HG03066 (cell line): ENCODE measurements at regions not wholly inside any gene's neighbourhood (a gene's known extent, or its start where the extent isn't known, plus 50 kb on each side); places are given as distances from the start of the nearest gene placed in this dataset.

Experiments used
- ATAC-seq: cut with Tn5 transposase; IDR thresholded peaks from one replicate; pipeline ENCODE4 v1.9.1; 2021; ENCODE audit warnings: low read depth; ENCODE audit not compliant: unreplicated experiment

DNA sequence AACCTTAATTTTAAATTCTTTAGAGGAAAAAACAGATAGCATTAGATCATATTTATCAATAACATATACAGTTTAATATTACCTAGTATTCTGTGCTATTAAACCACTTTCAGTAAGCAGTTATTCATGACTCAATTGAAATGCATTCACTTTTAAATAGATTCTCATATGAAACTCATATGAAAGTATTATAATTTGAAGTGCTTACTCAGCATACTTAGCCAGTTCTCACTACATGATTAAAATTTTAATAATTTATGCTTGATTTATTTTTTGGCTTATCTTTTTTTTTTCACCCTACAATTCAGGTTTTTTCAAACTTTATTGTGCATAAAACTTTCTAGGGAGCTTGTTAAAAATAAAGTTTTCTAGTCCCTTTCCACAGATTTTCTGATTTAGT lies 694.9 kb upstream of the CDH9 start:
- no peak for ATAC-seq

DNA sequence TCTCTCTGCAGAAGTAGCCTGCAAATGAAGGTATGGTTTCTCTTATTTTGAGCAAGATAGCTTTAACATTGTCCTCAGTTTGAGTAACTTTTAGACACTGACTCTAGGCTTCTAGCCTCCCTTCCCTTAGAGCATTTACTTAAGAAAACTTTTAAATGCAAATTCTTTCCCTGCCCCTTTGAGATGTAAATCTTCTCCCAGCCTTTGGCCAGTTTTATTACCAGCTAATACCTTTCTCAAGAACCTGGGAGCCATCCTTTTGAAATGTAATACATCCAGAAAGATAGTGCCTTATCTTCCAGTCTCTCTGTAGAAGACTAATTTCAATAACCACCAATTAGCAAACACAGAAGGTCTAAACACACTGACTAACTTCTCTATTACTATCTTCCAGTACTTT lies 688.9 kb upstream of the CDH9 start:
- no peak for ATAC-seq

DNA sequence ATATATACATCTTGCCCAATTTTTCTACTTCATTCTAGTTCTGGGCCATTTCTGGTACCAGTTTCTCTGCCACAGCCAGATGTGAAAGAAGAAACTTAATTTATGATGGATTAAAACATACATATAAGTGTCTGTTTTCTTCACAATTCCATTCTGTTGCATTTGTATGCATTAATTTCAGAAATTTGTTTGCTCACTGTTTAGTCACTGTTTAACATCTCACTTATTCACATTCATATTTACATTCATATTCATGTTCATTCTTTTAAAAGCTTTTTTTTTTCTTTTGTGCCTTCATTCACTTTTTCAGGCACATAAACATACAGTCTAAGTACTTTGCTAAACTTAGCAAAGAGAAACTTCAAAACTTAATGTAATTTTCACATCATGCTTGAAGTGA lies 684.0 kb upstream of the CDH9 start:
- no peak for ATAC-seq

DNA sequence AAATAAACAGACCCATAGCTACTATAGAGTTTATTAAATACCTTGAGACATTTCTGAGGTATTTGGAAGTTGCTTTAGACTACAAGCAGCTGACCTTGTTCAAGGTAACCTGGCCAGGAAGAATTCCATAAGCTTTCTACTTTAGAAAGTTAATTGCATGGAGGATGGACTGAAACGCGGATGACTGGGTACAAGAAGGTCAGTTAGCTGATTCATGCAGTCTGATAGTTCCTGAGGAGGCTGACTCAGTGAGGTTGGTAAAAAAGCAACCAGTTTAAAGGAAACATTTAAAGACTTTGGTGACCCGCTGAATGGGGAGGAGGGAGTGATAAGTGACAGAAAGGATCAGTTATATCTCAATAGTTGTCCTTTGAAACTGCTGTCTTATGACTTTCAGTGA lies 670.1 kb upstream of the CDH9 start:
- no peak for ATAC-seq

DNA sequence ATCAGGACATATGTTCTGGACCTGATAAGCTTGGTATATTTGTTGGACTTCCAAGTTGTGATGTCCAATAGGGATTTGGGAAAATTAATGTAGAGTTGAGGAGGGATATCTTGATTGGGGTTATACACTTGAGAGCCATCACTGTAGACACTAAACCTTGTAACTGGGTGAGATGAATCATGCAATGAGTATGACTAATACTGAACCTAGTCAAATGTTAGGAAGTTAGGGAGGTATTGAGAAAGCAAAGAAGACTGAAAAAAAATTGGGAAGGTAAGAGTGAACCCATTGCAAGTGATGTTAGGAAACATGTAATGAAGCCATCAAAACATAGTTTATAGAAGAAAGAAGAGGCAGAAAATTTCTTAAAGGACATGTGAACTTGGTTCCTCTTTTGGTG lies 668.4 kb upstream of the CDH9 start:
- no peak for ATAC-seq

DNA sequence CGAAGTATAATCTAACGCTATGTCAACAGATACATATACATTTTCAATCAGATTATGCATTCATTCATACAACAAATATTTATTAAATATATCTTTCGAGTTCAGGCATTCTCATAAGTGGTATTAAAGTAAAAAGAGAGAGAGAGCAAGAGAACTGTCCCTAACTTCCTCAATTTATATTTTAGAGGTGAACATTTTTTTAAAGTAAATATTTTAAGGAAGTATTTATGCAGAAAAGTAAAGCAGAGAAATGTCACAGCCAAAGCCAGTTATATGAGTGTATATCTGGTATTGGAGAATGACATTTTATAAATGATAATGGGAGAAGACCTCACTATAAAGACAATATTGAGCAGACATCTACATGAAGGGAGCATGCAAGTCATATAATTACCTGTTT lies 667.3 kb upstream of the CDH9 start:
- ATAC-seq = no peak

DNA sequence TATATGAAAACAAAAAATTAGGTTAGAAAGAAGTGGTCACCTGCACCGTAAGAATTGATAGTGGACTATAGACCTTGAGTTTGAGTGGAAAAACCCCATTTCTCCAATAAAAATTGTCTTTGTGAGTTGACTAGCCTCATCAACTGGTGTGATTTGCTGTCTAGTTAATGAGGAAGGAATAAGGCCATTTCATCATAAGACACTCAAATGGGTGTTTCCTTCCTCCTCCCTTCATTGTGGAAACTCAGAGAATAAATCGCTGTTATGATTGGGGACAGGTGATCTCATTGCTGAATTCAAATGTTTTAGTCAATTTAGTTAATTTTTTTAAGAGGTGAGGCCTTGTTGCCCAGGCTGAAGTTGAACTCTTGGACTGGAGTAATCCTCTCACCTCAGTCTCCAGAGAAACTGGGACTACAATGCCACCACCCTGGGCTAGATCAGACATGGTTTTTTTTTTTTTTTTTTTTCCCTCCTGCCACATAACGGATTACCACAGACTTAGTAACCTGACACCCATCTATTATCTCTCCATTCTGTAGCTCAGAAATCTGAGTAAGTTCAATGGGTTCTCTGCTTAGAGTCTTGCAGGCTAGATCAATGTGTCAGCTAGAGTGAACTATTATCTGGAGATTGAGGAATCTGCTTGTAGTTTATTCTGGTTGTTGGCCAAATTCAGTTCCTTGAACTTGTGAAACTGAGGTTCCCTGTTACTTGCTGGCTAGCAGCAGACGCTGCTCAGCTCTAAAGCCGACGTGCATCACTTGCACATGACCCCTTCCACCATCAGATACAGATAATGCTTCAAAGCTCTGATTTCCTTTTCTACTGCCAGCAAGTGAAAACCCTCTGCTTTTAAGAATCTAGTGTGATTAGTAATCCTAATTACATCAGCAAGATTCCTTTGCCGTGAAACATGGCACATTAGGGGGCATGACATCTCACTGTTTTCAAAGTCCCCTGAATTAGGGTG lies 663.8 kb upstream of the CDH9 start:
- no peak for ATAC-seq

DNA sequence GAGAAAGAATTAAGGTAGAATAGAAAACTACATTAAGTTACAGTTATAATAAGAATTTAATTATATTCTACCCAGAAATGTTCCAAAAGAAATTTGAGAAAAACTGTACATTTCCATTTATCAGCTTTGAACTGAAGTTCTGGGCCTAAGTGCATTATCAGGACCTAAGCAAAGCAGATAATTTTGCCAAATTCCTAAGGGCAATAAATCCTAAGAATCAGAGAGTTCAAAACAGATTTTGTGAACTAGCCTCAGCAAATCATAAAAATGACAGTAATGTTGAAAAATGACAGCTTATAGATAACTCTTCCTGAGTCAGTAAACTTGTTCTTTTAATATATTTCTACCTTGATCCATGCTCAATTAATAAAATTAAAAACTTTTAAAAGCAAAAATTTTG lies 662.1 kb upstream of the CDH9 start:
- no peak for ATAC-seq

DNA sequence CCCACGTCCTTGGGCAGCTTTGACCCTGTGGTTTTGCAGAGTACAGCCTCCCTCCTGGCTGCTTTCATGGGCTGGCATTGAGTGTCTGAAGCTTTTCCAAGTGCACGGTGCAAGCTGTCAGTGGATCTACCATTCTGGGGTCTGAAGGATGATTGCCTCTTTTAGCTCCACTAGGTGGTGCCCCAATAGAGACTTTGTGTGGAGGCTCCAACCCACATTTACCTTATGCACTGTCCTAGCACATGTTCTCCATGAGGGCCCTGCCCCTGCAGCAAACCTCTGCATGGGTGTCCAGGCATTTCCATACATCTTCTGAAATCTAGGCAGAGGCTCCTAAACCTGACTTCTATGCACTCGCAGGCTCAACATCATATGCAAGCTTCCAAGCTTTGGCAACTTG lies 644.2 kb upstream of the CDH9 start:
- ATAC-seq = no peak

DNA sequence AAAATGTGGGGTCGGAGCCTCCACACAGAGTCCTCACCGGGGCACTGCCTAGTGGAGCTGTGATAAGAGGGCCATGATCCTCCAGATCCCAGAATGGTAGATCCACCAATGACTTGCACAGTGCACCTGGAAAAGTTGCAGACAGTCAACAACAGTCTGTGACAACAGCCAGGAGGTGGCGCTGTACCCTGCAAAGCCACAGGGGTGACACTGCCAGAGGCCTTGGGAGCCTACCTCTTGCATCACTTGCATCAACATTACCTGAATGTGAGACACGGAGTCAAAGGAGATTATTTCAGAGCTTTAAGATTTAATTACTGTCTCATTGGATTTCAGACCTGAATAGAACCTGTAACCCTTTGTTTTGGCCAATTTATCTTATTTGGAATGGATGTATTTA lies 614.1 kb upstream of the CDH9 start:
- ATAC-seq = no peak

DNA sequence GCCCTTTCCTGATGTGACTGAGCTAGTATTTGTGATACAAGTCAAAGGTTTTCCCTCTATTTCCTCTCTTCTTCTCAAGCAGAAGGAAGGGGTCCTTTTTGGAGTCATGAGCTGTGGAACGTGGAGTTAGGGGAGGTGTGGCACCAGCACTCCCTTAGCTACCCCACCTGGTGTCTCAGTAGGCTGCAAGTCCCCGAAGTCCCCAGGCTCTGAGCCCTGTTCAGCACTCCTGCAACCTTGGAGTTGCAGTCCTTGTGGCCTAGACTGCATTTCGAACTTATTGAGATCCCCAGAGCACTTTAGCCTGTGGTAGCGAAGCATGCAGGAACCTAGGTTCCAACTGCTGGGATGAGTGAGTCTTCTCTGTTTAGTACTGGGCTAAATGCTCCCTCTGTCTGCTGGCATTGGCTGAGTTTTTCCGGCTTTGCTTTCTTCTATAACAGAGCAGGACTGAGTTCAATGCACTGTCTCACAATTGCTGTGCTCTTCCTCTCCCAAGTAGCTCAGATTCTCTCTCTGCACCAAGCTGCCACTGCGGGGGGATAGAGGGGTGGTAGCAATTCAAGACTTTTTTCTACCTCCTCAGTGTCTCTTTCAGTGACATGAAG lies 600.7 kb upstream of the CDH9 start:
- no peak for ATAC-seq

DNA sequence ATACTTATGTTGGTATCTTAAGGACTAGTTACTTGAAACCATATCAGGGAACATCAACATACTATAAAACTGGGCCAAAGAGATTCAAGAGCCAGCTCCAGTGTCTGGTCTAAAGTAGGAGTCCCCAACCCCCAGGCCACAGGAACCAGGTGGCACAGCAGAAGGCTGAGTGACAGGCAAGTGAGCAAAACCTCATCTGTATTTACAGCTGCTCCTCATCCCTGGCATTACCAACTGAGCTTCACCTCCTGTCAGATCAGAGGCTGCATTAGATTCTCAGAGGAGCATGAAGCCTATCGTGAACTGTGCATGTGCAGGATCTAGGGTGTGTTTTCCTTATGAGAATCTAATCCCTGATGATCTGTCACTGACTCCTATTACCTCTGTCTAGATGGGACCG lies 581.6 kb upstream of the CDH9 start:
- no peak for ATAC-seq

DNA sequence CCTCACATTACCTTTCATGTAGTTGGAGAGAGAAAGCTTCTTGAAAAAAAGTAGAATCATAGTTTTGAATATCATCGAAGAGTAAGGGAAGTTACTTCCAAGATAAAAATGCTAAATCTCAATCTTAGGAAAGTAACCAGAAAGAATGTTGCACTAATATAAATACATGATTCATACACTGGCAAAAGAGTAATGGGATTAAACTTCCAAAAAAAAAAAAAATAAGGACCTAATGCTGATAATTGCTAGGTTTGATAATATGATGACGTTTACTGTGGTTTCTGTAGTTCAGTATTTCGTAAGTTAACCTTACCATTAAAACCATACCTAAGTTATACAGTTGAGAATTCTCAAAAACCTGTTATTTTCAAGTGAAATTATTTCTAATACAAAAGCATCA lies 573.8 kb upstream of the CDH9 start:
- ATAC-seq = no peak

DNA sequence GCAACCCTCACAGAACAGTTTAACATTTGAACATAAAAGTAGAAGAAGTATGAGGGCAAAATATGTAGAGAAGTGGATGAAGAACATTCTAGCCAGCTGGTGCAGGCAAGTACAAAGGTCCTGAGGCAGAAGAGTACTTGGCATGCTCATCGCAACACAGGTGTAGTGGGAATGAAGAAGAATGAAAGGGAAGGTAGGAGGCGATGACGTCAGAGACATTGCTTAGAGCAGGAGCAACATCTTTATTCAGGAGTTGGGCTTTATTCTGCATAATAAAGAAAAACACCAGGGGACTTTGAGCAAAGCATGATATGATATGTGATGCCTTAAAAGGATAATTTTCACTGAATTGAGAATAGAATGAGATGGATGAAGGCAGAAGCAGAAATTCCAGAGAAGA lies 570.6 kb upstream of the CDH9 start:
- ATAC-seq = no peak

DNA sequence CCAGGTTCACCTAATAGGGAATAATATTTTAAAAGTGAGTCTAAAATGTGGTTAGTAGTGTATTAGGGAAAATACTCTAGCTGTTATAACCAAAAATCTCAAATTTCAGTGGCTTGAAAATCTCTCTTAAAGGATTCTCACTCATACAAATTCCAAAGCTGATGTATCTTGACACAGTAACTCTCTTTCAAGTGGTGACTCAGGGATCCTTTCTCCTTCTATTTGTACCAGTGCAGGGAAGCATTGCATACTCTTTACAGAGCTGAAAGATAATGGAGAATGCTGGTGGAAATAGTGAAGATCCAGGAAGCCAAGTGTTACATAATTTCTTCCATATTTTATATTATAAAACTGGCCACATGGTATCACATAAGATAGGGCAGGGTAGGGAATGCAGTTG lies 560.2 kb upstream of the CDH9 start:
- no peak for ATAC-seq

DNA sequence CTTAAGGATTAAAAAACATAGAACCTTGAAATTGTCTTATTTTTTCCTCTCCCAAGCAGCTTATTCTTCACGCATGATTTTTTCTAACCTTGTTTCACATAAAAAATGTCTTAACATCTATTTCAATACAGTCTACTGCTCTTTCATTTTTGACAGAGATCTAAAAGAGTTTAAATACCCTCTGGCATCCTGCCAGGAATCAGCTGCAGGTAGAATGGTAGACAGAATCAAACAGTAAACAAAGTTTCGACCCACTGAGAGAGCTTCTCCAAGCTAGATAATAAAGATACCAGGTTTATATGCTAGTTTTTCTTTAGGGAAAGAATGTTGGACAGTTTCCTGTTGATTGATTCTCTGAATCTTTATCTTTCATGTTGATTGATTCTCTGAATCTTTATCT lies 555.8 kb upstream of the CDH9 start:
- ATAC-seq = no peak

DNA sequence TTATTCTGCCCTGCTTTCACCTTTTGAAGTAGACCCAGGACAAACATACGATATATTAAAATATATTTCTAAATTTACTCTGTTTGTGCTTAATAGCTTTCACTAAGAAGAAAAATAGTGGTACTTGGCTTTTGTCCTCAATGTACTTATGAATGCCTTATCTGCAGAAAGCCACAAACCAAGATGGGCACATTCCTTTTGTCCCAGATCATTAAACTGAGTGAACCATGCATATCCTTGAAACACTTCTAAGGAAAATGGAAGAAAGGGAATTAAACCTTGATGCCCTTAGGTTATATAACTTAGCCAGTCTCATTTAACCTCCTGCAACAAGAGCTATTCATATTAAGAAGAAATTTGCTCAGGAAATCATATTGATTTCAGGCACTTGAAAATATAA lies 553.8 kb upstream of the CDH9 start:
- no peak for ATAC-seq

DNA sequence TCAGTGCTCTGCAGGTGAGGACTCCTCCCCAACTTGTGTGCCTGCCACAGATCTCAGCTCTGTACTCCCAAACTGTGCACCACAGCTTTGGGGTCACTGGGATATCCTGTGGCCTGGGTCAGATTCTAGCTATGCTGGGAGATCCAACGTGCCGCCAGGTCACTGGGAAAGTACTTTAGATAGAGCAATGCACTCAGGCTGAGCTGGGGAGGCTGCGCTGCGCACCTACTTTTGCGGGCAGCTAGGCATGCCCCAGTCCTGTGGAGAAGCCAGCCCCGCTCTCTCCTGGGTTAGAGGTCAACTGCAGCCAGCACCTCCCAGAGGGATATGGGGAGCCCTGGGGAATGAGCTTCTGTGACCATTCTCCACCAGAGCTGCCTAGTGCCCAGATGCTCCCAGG lies 552.1 kb upstream of the CDH9 start:
- no peak for ATAC-seq

DNA sequence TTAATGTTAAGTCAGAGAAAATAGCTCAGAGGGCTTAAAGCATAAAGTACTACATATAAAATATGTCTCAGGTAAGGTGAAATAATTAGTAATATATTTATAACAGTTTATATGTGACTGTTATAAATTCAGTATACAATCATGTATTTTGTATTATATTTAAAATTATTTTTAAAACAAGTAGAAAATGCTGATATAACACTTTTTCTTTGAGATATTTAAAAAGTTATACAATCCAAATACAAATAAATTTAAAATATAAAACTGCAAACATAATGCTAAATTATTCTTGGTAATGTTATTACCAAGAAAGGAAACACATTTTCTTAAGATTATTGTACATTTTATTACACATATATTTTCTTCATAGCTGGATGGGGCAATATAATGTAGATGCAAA lies 539.9 kb upstream of the CDH9 start:
- no peak for ATAC-seq

DNA sequence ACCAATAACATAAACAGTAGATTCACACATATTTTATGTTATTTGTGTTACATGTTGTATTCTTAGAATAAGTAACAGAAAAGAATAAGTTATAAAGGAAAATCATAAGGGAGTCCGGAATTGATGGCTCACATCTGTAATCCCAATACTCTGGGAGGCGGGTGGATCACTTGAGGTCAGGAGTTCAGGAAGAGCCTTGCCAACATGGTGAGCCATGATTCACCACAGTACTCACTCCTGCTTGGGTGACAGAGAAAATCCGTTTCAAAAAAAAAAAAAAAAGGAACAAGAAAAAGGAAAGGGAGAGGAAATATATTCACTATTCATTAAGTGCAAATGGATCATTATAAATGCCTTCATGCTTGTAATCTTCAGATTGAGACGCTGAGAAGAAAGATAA lies 533.3 kb upstream of the CDH9 start:
- ATAC-seq = no peak

DNA sequence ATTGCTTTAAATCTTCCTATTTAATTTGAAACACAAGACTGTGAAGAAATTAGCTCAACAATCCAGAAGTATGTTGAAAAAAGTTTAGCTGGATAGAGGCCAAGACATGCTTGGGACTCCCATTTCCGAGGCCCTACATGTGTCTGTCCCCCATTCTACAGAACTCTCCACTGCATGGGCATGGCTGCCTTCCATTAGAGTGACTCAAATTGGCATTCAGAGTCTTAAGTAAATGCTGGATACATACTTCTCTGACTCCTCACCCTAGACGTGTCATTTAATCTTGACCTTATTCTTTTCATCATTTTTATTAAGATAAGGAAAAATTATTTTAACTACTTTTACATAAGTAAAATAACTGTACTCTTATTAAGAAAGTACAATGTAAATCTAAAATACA lies 530.4 kb upstream of the CDH9 start:
- no peak for ATAC-seq

DNA sequence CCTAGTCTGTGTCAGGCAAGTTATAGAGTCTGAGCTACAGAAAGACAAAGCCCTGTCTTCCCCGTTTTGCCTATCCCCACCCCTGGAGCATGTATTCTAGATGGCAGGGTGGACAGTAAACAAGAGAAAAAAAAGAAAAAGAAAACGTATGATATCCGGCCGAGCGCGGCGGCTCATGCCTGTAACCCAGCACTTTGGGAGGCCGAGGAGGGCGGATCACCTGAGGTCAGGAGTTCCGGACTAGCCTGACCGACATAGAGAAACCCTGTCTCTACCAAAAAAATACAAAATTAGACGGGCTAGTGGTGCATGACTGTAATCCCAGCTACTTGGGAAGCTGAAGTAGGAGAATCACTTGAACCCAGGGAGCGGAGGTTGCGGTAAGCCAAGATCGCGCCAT lies 523.0 kb upstream of the CDH9 start:
- no peak for ATAC-seq
